ENCODE measurements at regions not wholly inside any gene's neighbourhood (a gene's known extent, or its start where the extent isn't known, plus 50 kb on each side); places are given as distances from the start of the nearest gene placed in this dataset.
"Not testable (repeated sequence)": the region's sequence is repeated elsewhere in the genome, so short reads cannot be mapped to it uniquely, and the experiment has no call there.

DNA sequence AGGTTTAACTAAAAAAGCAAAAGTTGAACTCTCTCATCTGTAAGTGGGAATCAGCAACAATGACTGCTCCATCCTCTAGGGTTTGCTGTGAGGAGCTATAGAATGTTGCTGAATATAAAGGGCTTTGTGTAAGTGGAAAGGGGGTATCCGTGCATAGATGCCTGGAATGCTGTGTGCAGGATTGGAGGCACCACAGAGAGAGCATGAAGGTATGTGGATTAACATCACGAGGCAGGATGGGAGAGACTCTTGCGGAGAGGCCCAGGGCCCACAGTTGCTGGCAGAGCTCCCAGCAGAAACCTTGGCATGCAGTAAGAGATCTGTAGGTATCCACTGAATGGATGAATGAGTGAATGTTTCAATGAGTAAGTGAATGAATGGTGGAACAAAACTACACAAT lies 298.7 kb upstream of the DDI1 start:
- Histone ChIP-seq H4K20me1 (ENCODE audit: insufficient read depth) (no peaks in the 10 kb centered on the region), H3K4me2 (ENCODE audit: low read length) (no peak overlapping the region), H3K27me3 (ENCODE audit: insufficient read depth, low read depth, low read length) (no peaks in the 10 kb centered on the region), H3K4me3 (ENCODE audit: low read length) (no peak overlapping the region), H3K9me3 (ENCODE audit: low read length) (no peaks in the 10 kb centered on the region), H3K27ac (ENCODE audit: low read length) (no peak overlapping the region), H3K36me3 (ENCODE audit: insufficient read depth, low read length) (no peaks in the 10 kb centered on the region), H3K9ac (ENCODE audit: low read length) (no peak overlapping the region), H3K9me2 (ENCODE audit: insufficient read depth, low read length) (no peaks in the 10 kb centered on the region), H3F3A (ENCODE audit: insufficient read depth, low read length, poor library complexity, severe bottlenecking) (no peaks in the 10 kb centered on the region), H2AFZ (ENCODE audit: low read depth, low read length) (no peak overlapping the region), H3K79me2 (replicated peaks; ENCODE audit: insufficient read depth, low read length) (no peaks in the 10 kb centered on the region)
- TF ChIP-seq EP300 (conservative IDR thresholded peaks at IDR 0.05; ENCODE audit: poor library complexity, severe bottlenecking) (no peak), MXI1 (conservative IDR thresholded peaks at IDR 0.05; ENCODE audit: poor library complexity, severe bottlenecking) (no peak), POLR2AphosphoS5 (IDR thresholded peaks at IDR 0.05) (no peak), SMC3 (conservative IDR thresholded peaks at IDR 0.05; ENCODE audit: poor library complexity) (no peak), RAD21 (conservative IDR thresholded peaks at IDR 0.05) (no peak), TAF1 (IDR thresholded peaks at IDR 0.05; ENCODE audit: low read depth) (no peak), EZH2 (IDR thresholded peaks at IDR 0.05; ENCODE audit: borderline replicate concordance, insufficient read depth, low read length, poor library complexity, severe bottlenecking) (no peak)
- TF ChIP-seq, protein P1, sequence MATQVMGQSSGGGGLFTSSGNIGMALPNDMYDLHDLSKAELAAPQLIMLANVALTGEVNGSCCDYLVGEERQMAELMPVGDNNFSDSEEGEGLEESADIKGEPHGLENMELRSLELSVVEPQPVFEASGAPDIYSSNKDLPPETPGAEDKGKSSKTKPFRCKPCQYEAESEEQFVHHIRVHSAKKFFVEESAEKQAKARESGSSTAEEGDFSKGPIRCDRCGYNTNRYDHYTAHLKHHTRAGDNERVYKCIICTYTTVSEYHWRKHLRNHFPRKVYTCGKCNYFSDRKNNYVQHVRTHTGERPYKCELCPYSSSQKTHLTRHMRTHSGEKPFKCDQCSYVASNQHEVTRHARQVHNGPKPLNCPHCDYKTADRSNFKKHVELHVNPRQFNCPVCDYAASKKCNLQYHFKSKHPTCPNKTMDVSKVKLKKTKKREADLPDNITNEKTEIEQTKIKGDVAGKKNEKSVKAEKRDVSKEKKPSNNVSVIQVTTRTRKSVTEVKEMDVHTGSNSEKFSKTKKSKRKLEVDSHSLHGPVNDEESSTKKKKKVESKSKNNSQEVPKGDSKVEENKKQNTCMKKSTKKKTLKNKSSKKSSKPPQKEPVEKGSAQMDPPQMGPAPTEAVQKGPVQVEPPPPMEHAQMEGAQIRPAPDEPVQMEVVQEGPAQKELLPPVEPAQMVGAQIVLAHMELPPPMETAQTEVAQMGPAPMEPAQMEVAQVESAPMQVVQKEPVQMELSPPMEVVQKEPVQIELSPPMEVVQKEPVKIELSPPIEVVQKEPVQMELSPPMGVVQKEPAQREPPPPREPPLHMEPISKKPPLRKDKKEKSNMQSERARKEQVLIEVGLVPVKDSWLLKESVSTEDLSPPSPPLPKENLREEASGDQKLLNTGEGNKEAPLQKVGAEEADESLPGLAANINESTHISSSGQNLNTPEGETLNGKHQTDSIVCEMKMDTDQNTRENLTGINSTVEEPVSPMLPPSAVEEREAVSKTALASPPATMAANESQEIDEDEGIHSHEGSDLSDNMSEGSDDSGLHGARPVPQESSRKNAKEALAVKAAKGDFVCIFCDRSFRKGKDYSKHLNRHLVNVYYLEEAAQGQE (IDR thresholded peaks at IDR 0.05; ENCODE audit: borderline replicate concordance), result no peak
- TF ChIP-seq, protein P2, sequence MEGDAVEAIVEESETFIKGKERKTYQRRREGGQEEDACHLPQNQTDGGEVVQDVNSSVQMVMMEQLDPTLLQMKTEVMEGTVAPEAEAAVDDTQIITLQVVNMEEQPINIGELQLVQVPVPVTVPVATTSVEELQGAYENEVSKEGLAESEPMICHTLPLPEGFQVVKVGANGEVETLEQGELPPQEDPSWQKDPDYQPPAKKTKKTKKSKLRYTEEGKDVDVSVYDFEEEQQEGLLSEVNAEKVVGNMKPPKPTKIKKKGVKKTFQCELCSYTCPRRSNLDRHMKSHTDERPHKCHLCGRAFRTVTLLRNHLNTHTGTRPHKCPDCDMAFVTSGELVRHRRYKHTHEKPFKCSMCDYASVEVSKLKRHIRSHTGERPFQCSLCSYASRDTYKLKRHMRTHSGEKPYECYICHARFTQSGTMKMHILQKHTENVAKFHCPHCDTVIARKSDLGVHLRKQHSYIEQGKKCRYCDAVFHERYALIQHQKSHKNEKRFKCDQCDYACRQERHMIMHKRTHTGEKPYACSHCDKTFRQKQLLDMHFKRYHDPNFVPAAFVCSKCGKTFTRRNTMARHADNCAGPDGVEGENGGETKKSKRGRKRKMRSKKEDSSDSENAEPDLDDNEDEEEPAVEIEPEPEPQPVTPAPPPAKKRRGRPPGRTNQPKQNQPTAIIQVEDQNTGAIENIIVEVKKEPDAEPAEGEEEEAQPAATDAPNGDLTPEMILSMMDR (IDR thresholded peaks at IDR 0.05; ENCODE audit: poor library complexity, severe bottlenecking), result no peak

DNA sequence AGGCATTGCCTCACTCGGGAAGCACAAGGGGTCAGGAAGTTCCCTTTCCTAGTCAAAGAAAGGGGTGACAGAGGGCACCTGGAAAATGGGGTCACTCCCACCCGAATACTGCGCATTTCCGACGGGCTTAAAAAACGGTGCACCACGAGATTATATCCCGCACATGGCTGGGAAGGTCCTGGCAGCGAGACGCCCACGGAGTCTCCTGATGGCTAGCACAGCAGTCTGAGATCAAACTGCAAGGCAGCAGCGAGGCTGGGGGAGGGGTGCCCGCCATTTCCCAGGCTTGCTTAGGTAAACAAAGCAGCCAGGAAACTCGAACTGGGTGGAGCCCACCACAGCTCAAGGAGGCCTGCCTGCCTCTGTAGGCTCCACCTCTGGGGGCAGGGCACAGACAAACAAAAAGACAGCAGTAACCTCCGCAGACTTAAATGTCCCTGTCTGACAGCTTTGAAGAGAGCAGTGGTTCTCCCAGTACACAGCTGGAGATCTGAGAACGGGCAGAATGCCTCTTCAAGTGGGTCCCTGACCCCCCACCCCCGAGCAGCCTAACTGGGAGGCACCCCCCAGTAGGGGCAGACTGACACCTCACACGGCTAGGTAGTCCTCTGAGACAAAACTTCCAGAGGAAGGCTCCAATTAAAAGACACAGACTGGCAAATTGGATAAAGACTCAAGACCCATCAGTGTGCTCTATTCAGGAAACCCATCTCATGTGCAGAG lies 297.2 kb upstream of the DDI1 start:
- not testable (repeated sequence) for H2AFZ ChIP-seq (ENCODE audit: low read depth, low read length); H3K4me2 ChIP-seq (ENCODE audit: low read length); H3K79me2 ChIP-seq (replicated peaks; ENCODE audit: insufficient read depth, low read length); H3K27ac ChIP-seq (ENCODE audit: low read length); H3K36me3 ChIP-seq (ENCODE audit: insufficient read depth, low read length); H3K9me2 ChIP-seq (ENCODE audit: insufficient read depth, low read length); H3F3A ChIP-seq (ENCODE audit: insufficient read depth, low read length, poor library complexity, severe bottlenecking); H4K20me1 ChIP-seq (ENCODE audit: insufficient read depth); H3K9me3 ChIP-seq (ENCODE audit: low read length); H3K9ac ChIP-seq (ENCODE audit: low read length); H3K27me3 ChIP-seq (ENCODE audit: insufficient read depth, low read depth, low read length); H3K4me3 ChIP-seq (ENCODE audit: low read length)
